GM21390 (cell line): ENCODE measurements at regions not wholly inside any gene's neighbourhood (a gene's known extent, or its start where the extent isn't known, plus 50 kb on each side); places are given as distances from the start of the nearest gene placed in this dataset.
"Not testable (repeated sequence)": the region's sequence is repeated elsewhere in the genome, so short reads cannot be mapped to it uniquely, and the experiment has no call there.

ENCODE experiments used
- ATAC-seq: cut with Tn5 transposase; IDR thresholded peaks from one replicate; pipeline ENCODE4 v1.9.1; 2021; ENCODE audit not compliant: unreplicated experiment

DNA sequence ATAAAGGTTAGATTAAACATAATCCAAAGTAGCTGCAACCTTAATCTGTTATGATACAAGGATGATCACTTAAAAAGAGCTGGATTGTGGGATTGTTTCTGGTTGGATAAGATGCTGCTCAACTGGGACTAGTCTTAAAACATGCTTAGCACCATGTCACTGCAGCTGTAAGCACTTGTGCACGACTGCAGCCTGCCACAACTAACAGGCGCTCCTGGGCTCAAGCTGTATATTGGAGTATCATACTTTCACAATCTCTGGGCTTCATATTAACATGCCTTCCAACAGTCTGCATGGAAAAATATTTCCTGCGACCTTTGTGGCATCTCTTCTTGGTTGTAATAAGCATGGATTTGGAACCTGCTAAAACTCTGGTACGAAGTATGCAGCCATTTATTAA, 493.0 kb upstream of the PITX2 start:
- no peak for ATAC-seq

DNA sequence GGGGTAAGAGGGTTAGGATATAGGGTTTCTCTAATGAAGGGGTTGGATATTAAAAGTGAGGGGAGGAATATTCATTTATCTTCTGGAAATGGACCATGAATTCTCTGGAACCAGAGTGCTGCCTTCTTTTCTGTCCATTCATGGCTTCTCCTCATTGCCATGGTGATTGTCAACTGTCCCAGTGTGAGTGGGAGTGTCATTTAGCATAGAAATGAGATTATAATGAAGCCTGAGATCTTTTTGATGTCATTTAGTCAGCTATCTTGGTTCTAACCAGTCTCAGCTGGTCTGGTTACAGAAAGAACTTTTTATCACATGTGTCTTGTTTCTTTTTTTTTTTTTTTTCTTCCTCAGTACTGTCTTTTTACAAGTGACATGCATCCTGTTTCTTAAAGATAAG, 497.3 kb upstream of the PITX2 start:
- no peak for ATAC-seq

DNA sequence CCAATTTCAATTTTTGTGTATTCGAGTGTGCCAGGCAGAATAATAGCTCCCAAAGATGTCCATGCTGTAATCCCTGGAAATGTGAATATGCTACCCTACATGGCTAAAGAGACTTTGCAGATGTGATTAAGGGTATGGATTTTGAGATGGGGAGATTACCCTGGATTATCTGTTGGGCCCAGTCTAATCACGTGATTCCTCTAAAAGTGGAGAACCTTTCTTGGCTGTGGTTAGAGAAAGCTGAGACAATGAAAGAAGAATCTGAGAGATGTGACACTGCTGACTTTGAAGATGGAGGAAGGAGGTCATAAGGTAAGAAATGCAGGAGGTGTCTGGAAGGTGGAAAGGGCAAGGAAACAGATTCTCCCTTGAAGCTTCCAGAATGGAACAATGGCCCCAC, 503.5 kb upstream of the PITX2 start:
- no peak for ATAC-seq

DNA sequence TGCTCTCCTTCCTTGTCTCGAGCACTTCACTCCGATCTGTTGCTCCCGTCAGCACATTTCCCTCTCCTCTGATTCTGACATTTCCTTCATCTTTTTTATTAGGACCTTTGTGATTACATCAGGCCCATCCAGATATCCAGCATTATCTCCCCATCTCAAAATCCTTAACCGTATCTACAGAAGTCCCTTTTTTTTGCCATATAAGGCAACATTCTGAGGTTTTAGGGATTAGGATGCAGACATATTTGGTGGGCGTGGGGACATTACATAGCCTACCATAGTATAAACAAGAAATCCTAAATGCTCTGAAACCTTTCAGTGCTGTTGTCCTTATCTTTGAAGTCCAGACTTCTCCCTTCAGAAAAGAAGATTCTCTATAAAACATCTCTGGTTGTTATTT, 505.0 kb upstream of the PITX2 start:
- ATAC-seq, result no peak

GRCh38 chr4:111128327-111128726, 505.4 kb upstream of the PITX2 start:
- no peak for ATAC-seq

- no peak for ATAC-seq
Observed at GRCh38 chr4:111136438-111136837, 513.6 kb upstream of the PITX2 start.

GRCh38 chr4:111136967-111137366, 514.1 kb upstream of the PITX2 start:
- ATAC-seq, result no peak

DNA sequence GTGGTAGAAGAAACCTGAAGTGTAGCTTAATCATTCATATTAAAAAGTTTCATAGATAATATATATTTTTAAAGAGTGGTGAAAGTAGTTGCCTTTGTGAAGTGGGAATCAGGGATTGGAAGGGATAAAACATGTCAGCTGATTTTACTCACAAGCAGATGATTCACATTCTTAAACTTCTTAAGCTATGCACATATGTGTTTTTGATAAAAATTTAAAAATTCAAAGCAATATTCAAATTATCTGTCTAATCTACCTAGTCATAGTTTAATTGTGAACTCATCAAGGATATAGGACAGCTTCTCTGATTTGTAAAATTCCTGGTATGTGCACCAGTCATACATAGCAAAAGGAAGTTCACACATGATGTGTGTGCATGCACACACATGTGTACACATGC, 520.6 kb upstream of the PITX2 start:
- no peak for ATAC-seq

GRCh38 chr4:111154934-111155333, 532.1 kb upstream of the PITX2 start:
- no peak for ATAC-seq

DNA sequence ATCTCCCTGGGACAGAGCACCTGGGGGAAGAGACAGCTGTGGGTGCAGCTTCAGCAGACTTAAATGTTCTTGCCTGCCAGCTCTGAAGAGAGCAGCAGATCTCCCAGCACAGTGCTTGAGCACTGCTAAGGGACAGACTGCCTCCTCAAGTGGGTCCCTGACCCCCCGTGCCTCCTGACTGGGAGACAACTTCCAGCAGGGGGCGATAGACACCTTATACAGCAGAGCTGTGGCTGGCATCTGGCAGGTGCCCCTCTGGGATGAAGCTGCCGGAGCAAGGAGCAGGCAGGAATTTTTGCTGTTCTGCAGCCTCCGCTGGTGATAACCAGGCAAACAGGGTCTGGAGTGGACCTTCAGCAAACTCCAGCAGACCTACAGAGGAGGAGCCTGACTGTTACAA, 541.7 kb upstream of the PITX2 start:
- not testable (repeated sequence) for ATAC-seq

DNA sequence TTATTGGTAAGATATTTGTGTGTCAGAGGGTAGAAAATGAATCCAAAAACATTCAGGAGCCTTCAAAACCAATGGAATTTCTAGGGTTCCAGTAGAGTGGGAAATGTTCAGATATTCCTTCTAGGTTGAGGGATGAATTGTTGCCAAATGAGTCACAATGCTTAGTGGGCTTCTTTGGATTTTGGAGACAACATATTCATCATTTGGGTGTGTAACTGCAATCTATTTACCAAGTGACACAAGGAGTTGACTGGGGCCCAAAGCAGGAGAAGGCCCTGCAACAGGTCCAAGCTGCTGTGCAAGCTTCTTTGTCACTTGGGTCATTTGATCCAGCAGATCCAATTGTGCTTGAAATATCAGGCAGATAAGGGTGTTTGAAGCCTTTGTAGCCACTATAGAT, 551.5 kb upstream of the PITX2 start:
- no peak for ATAC-seq

DNA sequence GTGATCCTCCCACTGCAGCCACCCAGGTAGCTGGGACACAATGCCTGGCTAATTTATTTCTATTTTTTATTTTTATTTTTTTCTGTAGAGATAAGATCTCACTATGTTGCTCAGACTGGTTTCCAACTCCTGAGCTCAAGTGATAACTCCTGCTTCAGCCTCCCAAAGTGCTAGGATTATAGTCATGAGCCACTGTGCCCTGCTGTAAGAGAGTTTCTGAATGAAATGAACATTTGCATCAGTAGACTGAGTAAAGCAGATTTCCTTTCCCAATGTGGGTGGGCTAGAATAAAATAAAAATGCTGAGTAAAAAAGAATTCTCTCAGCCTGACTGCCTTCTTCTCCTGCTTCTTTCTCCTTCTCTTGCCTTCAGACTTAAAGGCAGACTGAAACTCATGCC, 555.4 kb upstream of the PITX2 start:
- ATAC-seq, result no peak

GRCh38 chr4:111187108-111187507, 564.2 kb upstream of the PITX2 start:
- ATAC-seq, result no peak

GRCh38 chr4:111198446-111198845, 575.6 kb upstream of the PITX2 start:
- ATAC-seq, result no peak

DNA sequence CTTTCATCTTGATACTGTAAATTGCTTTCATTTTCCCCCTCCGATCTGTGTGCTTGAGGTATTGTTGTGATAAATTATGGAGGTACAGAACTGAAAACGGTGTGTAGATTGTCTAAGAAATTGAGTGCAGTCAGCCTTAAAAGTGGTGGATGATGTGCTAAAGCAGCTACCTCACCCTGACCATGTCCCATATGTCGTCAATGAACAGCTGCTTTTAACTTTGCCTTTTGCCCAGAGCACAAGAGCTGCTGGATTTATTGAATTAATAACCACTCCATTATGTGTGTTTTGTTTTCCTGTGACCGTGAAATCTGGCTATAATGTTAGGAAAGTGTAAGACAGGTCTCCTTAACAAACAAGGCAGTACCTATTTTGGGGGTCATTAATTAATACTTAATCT, 581.9 kb upstream of the PITX2 start:
- ATAC-seq, result no peak

DNA sequence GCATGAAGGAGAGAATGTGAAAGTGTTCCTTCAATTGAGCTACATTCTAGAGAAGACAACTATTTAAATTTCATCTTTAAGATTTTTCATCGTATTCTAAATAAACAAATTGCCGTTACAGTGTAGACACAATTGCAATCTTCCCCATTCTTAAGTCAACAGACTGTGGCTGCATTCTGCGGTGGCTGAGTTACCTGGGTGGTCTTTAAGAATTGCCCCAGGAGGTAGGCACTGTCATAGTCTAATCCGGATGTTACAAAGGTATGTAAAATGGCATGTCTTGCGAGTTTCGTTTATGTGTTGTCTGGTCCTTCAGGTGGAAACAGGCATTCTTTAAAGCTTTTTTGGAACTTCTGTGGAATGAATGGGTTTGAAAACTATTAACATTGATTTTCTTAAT, 586.1 kb upstream of the PITX2 start:
- ATAC-seq, result no peak

DNA sequence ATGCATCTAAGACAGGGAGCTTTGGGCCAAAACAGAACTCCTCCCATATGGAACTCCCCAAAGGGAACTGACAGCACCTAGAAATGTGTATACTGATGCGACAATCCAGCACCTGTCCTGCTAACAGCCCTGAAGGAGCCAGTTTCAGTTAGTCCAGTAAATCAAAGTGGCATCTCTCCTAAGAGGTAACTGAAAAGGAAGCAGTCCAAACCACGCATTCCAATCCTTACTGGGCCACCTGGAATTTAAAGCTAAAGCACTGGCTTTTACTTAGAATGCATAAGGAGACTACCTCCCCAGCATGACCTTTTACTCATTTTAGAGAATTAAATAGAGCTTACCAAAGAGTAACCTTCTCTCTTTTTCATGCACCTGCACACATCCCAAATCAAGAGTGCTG, 586.8 kb upstream of the PITX2 start:
- no peak for ATAC-seq

DNA sequence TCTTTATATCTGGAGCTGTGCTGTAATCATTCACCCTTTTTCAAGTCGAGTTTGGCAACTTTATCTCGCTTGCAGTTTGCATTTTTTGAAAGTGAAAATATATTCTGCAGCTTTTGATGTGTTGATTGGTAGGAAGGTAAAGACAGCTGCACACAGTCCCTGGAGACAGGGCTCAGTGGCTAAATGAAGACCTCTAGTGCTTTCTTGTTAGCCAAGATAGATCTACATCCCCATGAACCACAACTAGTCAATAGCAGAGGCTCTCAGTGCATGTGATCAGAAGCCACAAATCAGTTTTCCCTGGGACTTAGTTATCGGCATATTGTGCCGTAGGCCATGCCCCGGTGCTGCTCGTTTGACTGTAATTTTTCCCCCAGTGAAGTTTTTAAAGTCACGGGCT, 587.7 kb upstream of the PITX2 start:
- no peak for ATAC-seq

DNA sequence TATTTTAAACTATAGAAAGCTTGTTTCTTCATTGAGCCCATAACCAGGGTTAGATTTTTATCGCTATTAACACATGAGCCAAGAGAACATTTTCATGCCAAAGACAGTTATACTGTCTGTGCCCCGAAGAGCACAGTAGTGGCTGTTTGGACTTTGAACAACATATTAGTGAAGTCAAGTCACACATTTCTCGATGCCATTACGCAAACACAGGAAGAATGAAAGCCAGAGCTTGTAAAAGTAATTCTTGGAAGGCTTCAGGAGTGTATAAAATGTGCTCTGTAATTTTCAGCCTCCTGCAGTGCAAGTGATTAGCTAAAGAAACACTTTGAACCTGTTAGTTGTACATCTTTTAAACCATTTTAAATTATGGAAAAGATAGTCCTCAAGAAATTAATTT, 590.7 kb upstream of the PITX2 start:
- no peak for ATAC-seq

- ATAC-seq, result no peak
Observed at GRCh38 chr4:111214371-111214770, 591.5 kb upstream of the PITX2 start.

- ATAC-seq, result no peak
Observed at GRCh38 chr4:111215755-111216154, 592.9 kb upstream of the PITX2 start.

DNA sequence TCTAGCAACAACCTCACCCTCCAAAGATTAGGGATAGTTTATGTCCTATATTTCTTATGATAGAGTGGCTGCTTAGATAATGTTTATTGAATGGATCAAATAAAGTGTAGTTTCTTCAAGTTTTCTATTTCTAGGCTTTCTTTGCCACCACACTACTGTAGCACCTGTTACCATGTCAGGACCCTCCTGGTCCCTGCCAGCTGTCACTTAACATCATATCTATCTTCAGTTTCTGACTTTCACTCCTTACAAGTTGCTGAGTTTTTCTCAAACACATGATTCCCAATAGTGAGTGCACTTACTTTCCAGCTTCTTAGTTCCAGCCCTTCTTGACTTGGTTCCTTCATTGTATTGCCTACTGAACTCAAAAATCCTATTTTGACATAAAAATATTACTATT, 593.9 kb upstream of the PITX2 start:
- ATAC-seq, result no peak

- no peak for ATAC-seq
Observed at GRCh38 chr4:111221371-111221770, 598.5 kb upstream of the PITX2 start.

GRCh38 chr4:111228396-111228795, 605.5 kb upstream of the PITX2 start:
- ATAC-seq, result no peak
